ENCODE measurements at regions not wholly inside any gene's neighbourhood (a gene's known extent, or its start where the extent isn't known, plus 50 kb on each side); places are given as distances from the start of the nearest gene placed in this dataset.

GRCh38 chr4:129193357-129194100 lies 97.6 kb downstream of the C4orf33 start:
- DNase-seq (ENCODE audit: extremely low spot score), result no peak
- ChIA-PET CTCF (no interaction called here), POLR2A (no interaction called here)
- TF ChIP-seq SUZ12 (IDR thresholded peaks at IDR 0.05), result no peak
- TF ChIP-seq PKNOX1 (IDR thresholded peaks at IDR 0.05), result no peak
- TF ChIP-seq HDGF (IDR thresholded peaks at IDR 0.05; ENCODE audit: borderline replicate concordance), result no peak
- no peak for TF ChIP-seq FOXM1 (IDR thresholded peaks at IDR 0.05; ENCODE audit: borderline replicate concordance)
- no peak for TF ChIP-seq ZNF384 (IDR thresholded peaks at IDR 0.05)
- no peak for TF ChIP-seq LEF1 (IDR thresholded peaks at IDR 0.05; ENCODE audit: borderline replicate concordance)
- TF ChIP-seq BHLHE40 (IDR thresholded peaks at IDR 0.05; ENCODE audit: borderline replicate concordance), result no peak
- TF ChIP-seq CTBP1 (IDR thresholded peaks at IDR 0.05; ENCODE audit: borderline replicate concordance), result no peak
- TF ChIP-seq L3MBTL2 (conservative IDR thresholded peaks at IDR 0.05), result no peak
- no peak for TF ChIP-seq ARNT (IDR thresholded peaks at IDR 0.05)
- no peak for TF ChIP-seq FOXA1 (IDR thresholded peaks at IDR 0.05)
- TF ChIP-seq FOXK2 (IDR thresholded peaks at IDR 0.05), result no peak
- no peak for TF ChIP-seq ELF4 (IDR thresholded peaks at IDR 0.05)
- no peak for TF ChIP-seq TARDBP (IDR thresholded peaks at IDR 0.05)
- no peak for TF ChIP-seq SP1 (IDR thresholded peaks at IDR 0.05)

GRCh38 chr4:129208481-129208880 lies 112.5 kb downstream of the C4orf33 start:
- no peak for DNase-seq (ENCODE audit: extremely low spot score)
- CTCF ChIA-PET, result no interaction called here
- TF ChIP-seq ELF4 (IDR thresholded peaks at IDR 0.05), result no peak
- no peak for TF ChIP-seq BHLHE40 (IDR thresholded peaks at IDR 0.05; ENCODE audit: borderline replicate concordance)
- no peak for TF ChIP-seq FOXM1 (IDR thresholded peaks at IDR 0.05; ENCODE audit: borderline replicate concordance)
- TF ChIP-seq TARDBP (IDR thresholded peaks at IDR 0.05), result no peak
- no peak for TF ChIP-seq SP1 (IDR thresholded peaks at IDR 0.05)
- TF ChIP-seq L3MBTL2 (conservative IDR thresholded peaks at IDR 0.05), result no peak
- no peak for TF ChIP-seq ARNT (IDR thresholded peaks at IDR 0.05)
- no peak for TF ChIP-seq CTBP1 (IDR thresholded peaks at IDR 0.05; ENCODE audit: borderline replicate concordance)
- TF ChIP-seq SUZ12 (IDR thresholded peaks at IDR 0.05), result no peak
- POLR2A ChIA-PET, result no interaction called here

GRCh38 chr4:129213692-129214091 lies 117.7 kb downstream of the C4orf33 start:
- ChIA-PET CTCF (no interaction called here), POLR2A (no interaction called here)
- TF ChIP-seq ELF4 (IDR thresholded peaks at IDR 0.05) (no peak), CTBP1 (IDR thresholded peaks at IDR 0.05; ENCODE audit: borderline replicate concordance) (no peak), HDGF (IDR thresholded peaks at IDR 0.05; ENCODE audit: borderline replicate concordance) (no peak), FOXA1 (IDR thresholded peaks at IDR 0.05) (no peak), BHLHE40 (IDR thresholded peaks at IDR 0.05; ENCODE audit: borderline replicate concordance) (no peak), FOXK2 (IDR thresholded peaks at IDR 0.05) (no peak), LEF1 (IDR thresholded peaks at IDR 0.05; ENCODE audit: borderline replicate concordance) (no peak), ARNT (IDR thresholded peaks at IDR 0.05) (no peak), ZNF384 (IDR thresholded peaks at IDR 0.05) (no peak), SUZ12 (IDR thresholded peaks at IDR 0.05) (no peak), FOXM1 (IDR thresholded peaks at IDR 0.05; ENCODE audit: borderline replicate concordance) (no peak), SP1 (IDR thresholded peaks at IDR 0.05) (no peak), NFRKB (IDR thresholded peaks at IDR 0.05) (no peak), TARDBP (IDR thresholded peaks at IDR 0.05) (no peak), PKNOX1 (IDR thresholded peaks at IDR 0.05) (no peak), L3MBTL2 (conservative IDR thresholded peaks at IDR 0.05) (no peak)
- DNase-seq (ENCODE audit: extremely low spot score), result no peak

DNA sequence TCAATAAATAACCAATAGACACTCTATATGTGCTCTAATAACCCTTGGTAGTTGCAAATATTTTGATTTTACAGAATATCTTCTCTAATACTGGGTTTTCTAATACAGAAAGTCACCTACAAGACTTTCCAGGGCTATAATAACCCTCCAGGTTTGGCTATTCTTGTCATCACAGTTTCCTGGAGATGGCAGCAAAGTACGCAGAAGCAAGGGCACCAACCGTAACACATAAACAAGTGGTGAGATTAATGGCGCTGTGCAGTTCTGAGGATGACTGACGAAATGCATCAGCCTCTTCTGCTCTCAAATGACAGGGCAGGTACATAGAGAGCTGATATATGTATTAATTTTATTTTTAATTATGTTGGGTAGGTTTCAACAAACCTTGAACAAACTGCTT lies 122.4 kb downstream of the C4orf33 start:
- DNase-seq (ENCODE audit: extremely low spot score), result peak; percentile 36
- CTCF ChIA-PET, result interaction anchor here (0.6 kb wide), 1 partner anchor 431 kb away, joined by 5 read pairs; no protein-coding TSS in a partner anchor
- TF ChIP-seq PKNOX1 (IDR thresholded peaks at IDR 0.05) (peak; percentile 41; the same call in 1 of the 2 replicates), CTBP1 (IDR thresholded peaks at IDR 0.05; ENCODE audit: borderline replicate concordance) (no peak), BHLHE40 (IDR thresholded peaks at IDR 0.05; ENCODE audit: borderline replicate concordance) (no peak)
- POLR2A ChIA-PET, result no interaction called here

- no peak for DNase-seq (ENCODE audit: extremely low spot score)
- CTCF ChIA-PET, result interaction anchor here (0.6 kb wide), 1 partner anchor 431 kb away, joined by 5 read pairs; no protein-coding TSS in a partner anchor
- POLR2A ChIA-PET, result no interaction called here
These were observed 122.9 kb downstream of the C4orf33 start for GRCh38 chr4:129218897-129219296.

More at GRCh38 chr4:129218897-129219296, 122.9 kb downstream of the C4orf33 start:
- TF ChIP-seq ARNT (IDR thresholded peaks at IDR 0.05), result no peak
- no peak for TF ChIP-seq FOXA1 (IDR thresholded peaks at IDR 0.05)
- no peak for TF ChIP-seq L3MBTL2 (conservative IDR thresholded peaks at IDR 0.05)
- TF ChIP-seq SP1 (IDR thresholded peaks at IDR 0.05), result no peak
- no peak for TF ChIP-seq LEF1 (IDR thresholded peaks at IDR 0.05; ENCODE audit: borderline replicate concordance)
- no peak for TF ChIP-seq FOXM1 (IDR thresholded peaks at IDR 0.05; ENCODE audit: borderline replicate concordance)
- no peak for TF ChIP-seq CTBP1 (IDR thresholded peaks at IDR 0.05; ENCODE audit: borderline replicate concordance)
- no peak for TF ChIP-seq BHLHE40 (IDR thresholded peaks at IDR 0.05; ENCODE audit: borderline replicate concordance)
- TF ChIP-seq PKNOX1 (IDR thresholded peaks at IDR 0.05), result no peak
- no peak for TF ChIP-seq ELF4 (IDR thresholded peaks at IDR 0.05)
- no peak for TF ChIP-seq HDGF (IDR thresholded peaks at IDR 0.05; ENCODE audit: borderline replicate concordance)

All from HEK293T (cell line).